Stimulated activated naive CD8-positive, alpha-beta T cell treated with anti-CD3 and anti-CD28 coated beads, Interleukin-15, Interleukin-2, amounts not matched to agents 100 ng/mL and 50 ng/mL, for 24 hours (primary cell): ENCODE measurements at regions not wholly inside any gene's neighbourhood (a gene's known extent, or its start where the extent isn't known, plus 50 kb on each side); places are given as distances from the start of the nearest gene placed in this dataset.
A peak's percentile ranks its signal among the peaks of the same experiment; 100 is the strongest.
"Not testable (repeated sequence)": the region's sequence is repeated elsewhere in the genome, so short reads cannot be mapped to it uniquely, and the experiment has no call there.

Source experiments
- H3K27ac Mint-ChIP-seq: one replicate; pipeline ENCODE4 v1.8.0; 2021; ENCODE audit warnings: mild to moderate bottlenecking, mixed read lengths
- H3K27me3 Mint-ChIP-seq: one replicate; pipeline ENCODE4 v1.8.0; 2021; ENCODE audit warnings: mixed read lengths
- H3K36me3 Mint-ChIP-seq: one replicate; pipeline ENCODE4 v1.8.0; 2021; ENCODE audit warnings: low read depth, mixed read lengths
- H3K4me1 Mint-ChIP-seq: one replicate; pipeline ENCODE4 v1.8.0; 2021; ENCODE audit warnings: low read depth, mixed read lengths
- H3K4me3 Mint-ChIP-seq: one replicate; pipeline ENCODE4 v1.8.0; 2021; ENCODE audit warnings: mild to moderate bottlenecking, mixed read lengths
- H3K9me3 Mint-ChIP-seq: one replicate; pipeline ENCODE4 v1.8.0; 2021; ENCODE audit warnings: mixed read lengths

DNA sequence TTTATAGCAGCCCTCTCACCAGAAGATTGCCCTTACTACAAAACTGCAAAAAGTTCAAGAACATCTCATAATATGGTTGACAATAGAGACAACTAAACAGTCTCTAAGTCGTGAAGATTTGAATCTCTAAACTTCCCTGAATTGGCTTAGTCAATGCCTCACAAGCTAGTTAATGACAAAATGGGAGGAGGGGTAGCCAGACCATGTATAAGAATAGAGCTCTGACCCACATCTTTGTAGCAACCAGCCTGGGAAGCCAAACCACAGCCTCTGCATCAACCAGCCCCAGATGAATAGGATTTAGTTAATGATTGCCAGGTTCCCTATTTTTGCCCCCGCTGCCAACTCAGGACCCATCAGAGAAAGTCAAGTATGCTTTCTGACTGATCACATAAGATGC lies 1265.9 kb upstream of the PCDH10 start:
- not testable (repeated sequence) for H3K27ac Mint-ChIP-seq, H3K4me1 Mint-ChIP-seq, H3K9me3 Mint-ChIP-seq, H3K4me3 Mint-ChIP-seq, H3K27me3 Mint-ChIP-seq, H3K36me3 Mint-ChIP-seq

DNA sequence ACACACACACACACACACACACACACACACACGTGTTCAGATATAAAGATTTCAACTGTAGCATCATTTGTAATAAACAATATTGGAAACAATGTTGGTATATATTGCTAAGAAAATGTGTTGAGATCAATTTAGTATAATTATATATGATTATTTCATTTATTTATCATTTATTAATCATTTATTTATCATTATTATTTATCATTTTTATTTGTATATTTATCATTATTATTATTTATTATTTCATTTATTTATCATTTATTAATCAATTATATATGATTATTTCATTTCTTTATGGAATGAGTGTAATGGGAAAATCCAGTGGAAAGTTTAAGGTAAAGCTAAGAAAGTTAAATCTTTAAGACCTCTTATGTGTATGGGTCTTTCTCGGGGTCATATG lies 1223.4 kb upstream of the PCDH10 start:
- not testable (repeated sequence) for H3K36me3 Mint-ChIP-seq, H3K9me3 Mint-ChIP-seq, H3K4me3 Mint-ChIP-seq, H3K27ac Mint-ChIP-seq, H3K4me1 Mint-ChIP-seq, H3K27me3 Mint-ChIP-seq

GRCh38 chr4:131967646-131968045 lies 1181.4 kb upstream of the PCDH10 start:
- not testable (repeated sequence) for H3K27ac Mint-ChIP-seq, H3K4me3 Mint-ChIP-seq, H3K9me3 Mint-ChIP-seq, H3K4me1 Mint-ChIP-seq, H3K27me3 Mint-ChIP-seq, H3K36me3 Mint-ChIP-seq

- Mint-ChIP-seq H3K4me1 (no peaks in the 10 kb centered on the region), H3K4me3 (peak overlapping the region; percentile 43), H3K9me3 (peaks cover 11% of the 10 kb centered on the region), H3K27me3 (no peaks in the 10 kb centered on the region), H3K27ac (no peak overlapping the region), H3K36me3 (no peaks in the 10 kb centered on the region)
These were observed 1174.4 kb upstream of the PCDH10 start for GRCh38 chr4:131974730-131975129.

DNA sequence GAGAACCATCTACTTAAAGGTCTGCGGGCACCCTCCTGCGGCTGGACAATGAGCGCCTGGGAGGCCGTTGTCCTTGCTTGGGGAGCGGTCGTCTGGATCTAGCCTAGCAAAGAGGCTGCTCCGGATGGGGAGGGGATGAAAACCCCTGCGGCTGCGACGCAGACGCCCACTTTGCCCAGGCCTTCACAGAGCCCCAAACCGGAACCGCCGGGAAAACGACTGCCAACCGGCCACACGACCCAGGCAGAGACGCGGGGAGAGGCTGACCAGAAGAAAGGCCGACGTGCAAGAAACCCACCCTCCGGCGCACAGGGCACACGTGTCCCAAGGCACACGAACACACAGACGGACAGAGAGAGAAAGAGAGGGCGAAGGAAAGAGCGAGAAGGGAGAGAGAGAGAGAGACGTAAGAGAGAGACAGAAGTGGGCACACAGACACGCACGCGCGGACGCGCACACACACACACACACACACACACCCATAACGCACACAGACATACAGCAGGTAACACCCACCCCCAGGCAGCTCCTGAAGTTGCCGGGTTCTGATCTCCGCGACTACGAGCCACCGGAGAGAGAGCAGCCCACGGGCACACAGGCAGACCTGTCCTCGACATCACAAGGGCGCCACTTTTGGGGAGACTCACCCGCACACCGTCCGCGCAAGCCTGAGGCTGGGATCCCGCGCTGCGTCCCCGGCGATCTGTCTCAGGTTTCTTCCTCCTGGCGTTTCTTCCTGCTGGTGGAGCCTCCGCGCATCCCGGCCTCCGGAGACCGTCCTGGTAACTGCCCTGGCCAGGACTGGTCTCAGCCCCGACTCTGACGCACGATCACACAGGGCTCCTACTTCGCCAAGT lies 1173.6 kb upstream of the PCDH10 start:
- H3K27ac Mint-ChIP-seq, result peak overlapping the region; percentile 36
- H3K9me3 Mint-ChIP-seq, result peaks cover 11% of the 10 kb centered on the region
- peak overlapping the region; percentile 43 for H3K4me3 Mint-ChIP-seq
- H3K27me3 Mint-ChIP-seq, H3K36me3 Mint-ChIP-seq, H3K4me1 Mint-ChIP-seq: not testable (repeated sequence)

GRCh38 chr4:131976133-131977002 lies 1172.7 kb upstream of the PCDH10 start:
- peak overlapping the region; percentile 36 for H3K27ac Mint-ChIP-seq
- peak overlapping the region; percentile 43 for H3K4me3 Mint-ChIP-seq

DNA sequence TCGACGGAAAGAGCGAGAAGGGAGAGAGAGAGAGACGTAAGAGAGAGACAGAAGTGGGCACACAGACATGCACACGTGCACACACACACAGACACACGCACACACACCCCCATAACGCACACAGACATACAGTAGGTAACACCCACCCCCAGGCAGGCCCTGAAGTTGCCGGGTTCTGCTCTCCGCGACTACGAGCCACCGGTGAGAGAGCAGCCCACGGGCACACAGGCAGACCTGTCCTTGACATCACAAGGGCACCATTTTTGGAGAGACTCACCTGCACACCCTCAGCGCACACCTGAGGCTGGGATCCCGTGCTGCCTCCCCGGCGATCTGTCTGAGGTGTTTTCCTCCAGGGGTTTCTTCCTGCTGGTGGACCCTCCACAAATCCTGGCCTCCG lies 1171.0 kb upstream of the PCDH10 start:
- H3K36me3 Mint-ChIP-seq, result no peaks in the 10 kb centered on the region
- H3K27me3 Mint-ChIP-seq, result no peaks in the 10 kb centered on the region
- H3K9me3 Mint-ChIP-seq, result peaks cover 11% of the 10 kb centered on the region
- no peak overlapping the region for H3K4me3 Mint-ChIP-seq
- H3K4me1 Mint-ChIP-seq, result no peaks in the 10 kb centered on the region
- no peak overlapping the region for H3K27ac Mint-ChIP-seq

More at GRCh38 chr4:131976133-131977002, 1172.7 kb upstream of the PCDH10 start:
- H3K4me1 Mint-ChIP-seq, H3K36me3 Mint-ChIP-seq, H3K27me3 Mint-ChIP-seq: not testable (repeated sequence)
- peaks cover 11% of the 10 kb centered on the region for H3K9me3 Mint-ChIP-seq

DNA sequence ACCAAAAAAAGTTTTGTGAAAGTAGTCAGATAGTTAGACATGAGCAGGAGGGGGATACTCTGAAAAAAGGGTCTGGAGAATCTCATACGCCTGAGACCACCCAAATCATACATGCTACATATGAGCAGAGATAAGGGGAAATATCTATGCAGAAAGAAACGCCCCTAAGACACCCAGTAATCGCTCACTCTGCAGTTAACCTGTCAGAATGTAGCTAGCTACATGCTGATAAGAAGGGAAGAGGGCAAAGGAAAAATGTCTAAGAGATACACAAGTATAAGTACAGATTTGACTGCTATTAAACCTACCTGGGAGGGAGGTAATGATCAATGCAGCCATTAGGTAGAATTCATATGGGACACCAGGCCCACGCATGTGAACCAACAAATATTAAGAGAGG lies 1159.5 kb upstream of the PCDH10 start:
- H3K36me3 Mint-ChIP-seq, result no peaks in the 10 kb centered on the region
- H3K27me3 Mint-ChIP-seq, result no peaks in the 10 kb centered on the region
- H3K9me3 Mint-ChIP-seq, result no peaks in the 10 kb centered on the region
- H3K27ac Mint-ChIP-seq, result no peak overlapping the region
- no peak overlapping the region for H3K4me3 Mint-ChIP-seq
- H3K4me1 Mint-ChIP-seq, result no peaks in the 10 kb centered on the region

- Mint-ChIP-seq H3K27ac (no peak overlapping the region), H3K4me3 (no peak overlapping the region), H3K9me3 (no peaks in the 10 kb centered on the region), H3K4me1 (no peaks in the 10 kb centered on the region), H3K36me3 (no peaks in the 10 kb centered on the region), H3K27me3 (no peaks in the 10 kb centered on the region)
These were observed 1147.6 kb upstream of the PCDH10 start for GRCh38 chr4:132001542-132001941.

- Mint-ChIP-seq H3K27me3 (no peaks in the 10 kb centered on the region), H3K27ac (no peak overlapping the region), H3K36me3 (no peaks in the 10 kb centered on the region), H3K4me1 (no peaks in the 10 kb centered on the region), H3K9me3 (no peaks in the 10 kb centered on the region), H3K4me3 (no peak overlapping the region)
These were observed 1145.5 kb upstream of the PCDH10 start for GRCh38 chr4:132003593-132003992.

GRCh38 chr4:132015321-132015720 lies 1133.8 kb upstream of the PCDH10 start:
- Mint-ChIP-seq H3K27me3 (no peaks in the 10 kb centered on the region), H3K27ac (no peak overlapping the region), H3K4me3 (no peak overlapping the region), H3K4me1 (no peaks in the 10 kb centered on the region), H3K9me3 (no peaks in the 10 kb centered on the region), H3K36me3 (no peaks in the 10 kb centered on the region)

GRCh38 chr4:132016703-132017350 lies 1132.3 kb upstream of the PCDH10 start:
- no peaks in the 10 kb centered on the region for H3K9me3 Mint-ChIP-seq
- no peaks in the 10 kb centered on the region for H3K4me1 Mint-ChIP-seq
- H3K36me3 Mint-ChIP-seq, result no peaks in the 10 kb centered on the region
- no peak overlapping the region for H3K27ac Mint-ChIP-seq
- no peak overlapping the region for H3K4me3 Mint-ChIP-seq
- H3K27me3 Mint-ChIP-seq, result no peaks in the 10 kb centered on the region

- Mint-ChIP-seq H3K4me1 (no peaks in the 10 kb centered on the region), H3K27me3 (no peaks in the 10 kb centered on the region), H3K27ac (no peak overlapping the region), H3K9me3 (no peaks in the 10 kb centered on the region), H3K4me3 (no peak overlapping the region), H3K36me3 (no peaks in the 10 kb centered on the region)
These were observed 1122.9 kb upstream of the PCDH10 start for GRCh38 chr4:132026166-132026565.

DNA sequence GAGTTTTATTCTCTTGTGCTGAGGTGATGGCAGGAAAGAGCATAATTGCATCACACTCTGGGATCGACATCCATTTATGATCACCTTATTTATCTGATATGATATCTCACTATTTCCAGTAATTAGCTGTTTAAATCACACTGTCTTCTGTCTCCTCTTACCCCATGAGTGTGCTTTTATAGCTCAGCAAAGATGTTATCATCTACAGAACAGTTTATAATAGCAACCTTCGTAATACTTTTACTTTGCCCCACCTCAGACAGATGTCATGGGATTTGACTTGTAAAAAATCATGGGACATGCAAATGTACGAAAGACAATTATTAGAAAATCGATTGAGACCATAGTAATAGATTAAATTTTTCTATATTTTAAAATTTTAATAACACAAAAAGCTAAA lies 1122.3 kb upstream of the PCDH10 start:
- H3K4me1 Mint-ChIP-seq, result no peaks in the 10 kb centered on the region
- no peaks in the 10 kb centered on the region for H3K36me3 Mint-ChIP-seq
- no peaks in the 10 kb centered on the region for H3K27me3 Mint-ChIP-seq
- no peak overlapping the region for H3K4me3 Mint-ChIP-seq
- H3K9me3 Mint-ChIP-seq, result no peaks in the 10 kb centered on the region
- H3K27ac Mint-ChIP-seq, result no peak overlapping the region

- Mint-ChIP-seq H3K27me3 (no peaks in the 10 kb centered on the region), H3K9me3 (peaks cover 12% of the 10 kb centered on the region), H3K36me3 (no peaks in the 10 kb centered on the region), H3K27ac (no peak overlapping the region), H3K4me3 (no peak overlapping the region), H3K4me1 (no peaks in the 10 kb centered on the region)
These were observed 1092.6 kb upstream of the PCDH10 start for GRCh38 chr4:132056496-132056895.
